Caco-2 (cell line): ENCODE measurements at regions not wholly inside any gene's neighbourhood (a gene's known extent, or its start where the extent isn't known, plus 50 kb on each side); places are given as distances from the start of the nearest gene placed in this dataset.

Source experiments
- BruUV-seq: library from RNA; stranded (reverse); fragments of 400-500 nt; replicated peaks from 2 replicates; lab custom pipeline; 2021; lab: Mats Ljungman, UMichigan
- CTCF ChIA-PET: fragments of 300-600 bp; sonication (Branson Sonifier 250); formaldehyde crosslinking; loops from one replicate; lab custom pipeline; 2022; ENCODE audit warnings: antibody characterized with exemption; lab: Charles Lee
- POLR2A ChIA-PET: fragments of 300-600 bp; sonication (Branson Sonifier 250); formaldehyde crosslinking; loops from one replicate; lab custom pipeline; 2022; ENCODE audit warnings: antibody characterized with exemption; lab: Charles Lee
- DNase-seq, 2 experiments: peaks; one replicate each; pipeline versions ENCODE4 v3.0.0 to v3.0.0-alpha.2; 2020 to 2022
- H3K27me3 ChIP-seq: replicated peaks from 2 replicates; pipeline ENCODE4 v1.6.0; 2011; ENCODE audit warnings: low read length; ENCODE audit not compliant: control insufficient read depth, insufficient read depth
- H3K36me3 ChIP-seq: 2 replicates; pipeline ENCODE4 v1.5.1; 2011; ENCODE audit warnings: low read length; ENCODE audit not compliant: control insufficient read depth, insufficient read depth
- H3K4me1 ChIP-seq: fragments of 250-450 bp; sonication (Bioruptor Pico); 2 replicates; pipeline ENCODE4 v1.5.1; 2020; ENCODE audit warnings: mild to moderate bottlenecking
- H3K4me3 ChIP-seq: 2 replicates; pipeline ENCODE4 v1.5.1; 2011; ENCODE audit warnings: low read depth, mild to moderate bottlenecking, control low read depth, low read length
- H3K9me3 ChIP-seq: fragments of 250-450 bp; sonication (Bioruptor Pico); 2 replicates; pipeline ENCODE4 v1.5.1; 2020; ENCODE audit warnings: mild to moderate bottlenecking, moderate library complexity
- H3K27ac Mint-ChIP-seq: one replicate; pipeline ENCODE4 v1.8.0; 2022; ENCODE audit warnings: mixed read lengths; ENCODE audit not compliant: unreplicated experiment
- H3K27me3 Mint-ChIP-seq: one replicate; pipeline ENCODE4 v1.8.0; 2022; ENCODE audit warnings: mixed read lengths; ENCODE audit not compliant: insufficient read depth, unreplicated experiment
- H3K36me3 Mint-ChIP-seq: one replicate; pipeline ENCODE4 v1.8.0; 2022; ENCODE audit warnings: mild to moderate bottlenecking, mixed read lengths; ENCODE audit not compliant: insufficient read depth, unreplicated experiment
- H3K4me1 Mint-ChIP-seq: one replicate; pipeline ENCODE4 v1.8.0; 2022; ENCODE audit warnings: low read depth, mixed read lengths; ENCODE audit not compliant: unreplicated experiment
- H3K4me3 Mint-ChIP-seq: one replicate; pipeline ENCODE4 v1.8.0; 2022; ENCODE audit warnings: mild to moderate bottlenecking, moderate library complexity, mixed read lengths; ENCODE audit not compliant: unreplicated experiment
- H3K9me3 Mint-ChIP-seq: one replicate; pipeline ENCODE4 v1.8.0; 2022; ENCODE audit warnings: mixed read lengths; ENCODE audit not compliant: unreplicated experiment
- intact Hi-C: fragments of 100-400 bp; cut with micrococcal nuclease; formaldehyde crosslinking; loops from one replicate; pipeline ENCODE4 v1.10.0; 2022; ENCODE audit not compliant: unreplicated experiment
- TF ChIP-seq, protein P1 (sequence below), 2 experiments: fragments of 200-600 bp in 1 of 2; IDR thresholded peaks; 1 replicate in 1 of 2; 2 replicates in 1 of 2; pipeline versions ENCODE4 v1.5.1 to v1.8.0; 2011 to 2022; ENCODE audit warnings: antibody characterized with exemption in 1 of 2, control low read depth in 1 of 2, inconsistent platforms in 1 of 2, low read depth in 1 of 2, low read length in 1 of 2, mild to moderate bottlenecking in 1 of 2, moderate library complexity in 1 of 2; ENCODE audit not compliant: insufficient read depth in 1 of 2, severe bottlenecking in 1 of 2, unreplicated experiment in 1 of 2

DNA sequence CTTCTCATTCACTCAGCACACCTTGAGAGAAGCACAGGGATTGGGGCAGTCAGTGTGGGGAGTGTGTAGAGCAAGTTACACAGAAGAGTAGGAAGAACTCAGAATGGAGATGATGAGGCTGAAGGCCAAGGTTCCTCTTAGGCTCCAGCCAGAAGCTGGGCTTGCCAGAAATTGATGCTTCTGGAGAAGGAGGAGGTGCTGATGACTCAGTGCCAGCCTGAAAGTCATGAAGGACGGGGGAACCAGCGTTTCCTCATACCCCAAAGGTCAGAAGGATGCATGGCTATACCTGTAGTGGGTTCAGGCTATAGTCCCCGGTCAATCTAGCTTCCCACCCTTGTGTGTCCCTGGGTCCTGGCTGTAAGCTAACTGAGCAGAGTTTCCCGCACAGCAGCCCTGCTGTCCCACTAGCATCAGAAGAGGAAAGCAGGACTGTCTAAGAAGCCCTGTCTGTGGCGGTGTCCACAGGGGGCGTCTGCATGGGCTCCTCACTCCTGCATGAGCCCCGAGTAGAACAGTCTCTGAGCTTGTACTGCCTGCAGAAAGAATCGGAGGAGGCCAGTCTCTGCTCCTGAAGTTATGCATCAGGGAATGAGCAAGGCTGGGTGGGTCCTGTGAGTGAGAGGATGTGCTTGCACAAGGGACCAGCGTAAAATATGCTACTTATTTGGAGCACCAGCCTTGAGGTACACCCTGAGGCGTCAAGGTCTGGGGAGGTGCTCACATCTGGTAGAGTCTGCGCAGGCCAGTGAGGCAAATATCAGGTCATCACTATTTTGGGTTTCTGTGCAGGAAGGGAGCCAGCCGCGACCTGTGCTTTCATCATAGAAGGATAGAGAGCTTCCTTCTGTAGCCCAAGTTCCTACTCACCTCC is 148.5 kb downstream of the MRPL14 start:
- H3K4me3 ChIP-seq = no peak overlapping the region
- ChIA-PET CTCF (interaction anchor here (0.7 kb wide), 1 partner anchor 100 kb away, joined by 3 read pairs; no protein-coding TSS in a partner anchor), POLR2A (no interaction called here)
- peaks cover 25% of the 10 kb centered on the region for H3K4me1 ChIP-seq
- no peaks in the 10 kb centered on the region for H3K9me3 Mint-ChIP-seq
- no peaks in the 10 kb centered on the region for H3K9me3 ChIP-seq
- H3K4me3 Mint-ChIP-seq = no peak overlapping the region
- H3K27me3 Mint-ChIP-seq = no peaks in the 10 kb centered on the region
- peaks cover 12% of the 10 kb centered on the region for H3K4me1 Mint-ChIP-seq
- TF ChIP-seq, protein P1, sequence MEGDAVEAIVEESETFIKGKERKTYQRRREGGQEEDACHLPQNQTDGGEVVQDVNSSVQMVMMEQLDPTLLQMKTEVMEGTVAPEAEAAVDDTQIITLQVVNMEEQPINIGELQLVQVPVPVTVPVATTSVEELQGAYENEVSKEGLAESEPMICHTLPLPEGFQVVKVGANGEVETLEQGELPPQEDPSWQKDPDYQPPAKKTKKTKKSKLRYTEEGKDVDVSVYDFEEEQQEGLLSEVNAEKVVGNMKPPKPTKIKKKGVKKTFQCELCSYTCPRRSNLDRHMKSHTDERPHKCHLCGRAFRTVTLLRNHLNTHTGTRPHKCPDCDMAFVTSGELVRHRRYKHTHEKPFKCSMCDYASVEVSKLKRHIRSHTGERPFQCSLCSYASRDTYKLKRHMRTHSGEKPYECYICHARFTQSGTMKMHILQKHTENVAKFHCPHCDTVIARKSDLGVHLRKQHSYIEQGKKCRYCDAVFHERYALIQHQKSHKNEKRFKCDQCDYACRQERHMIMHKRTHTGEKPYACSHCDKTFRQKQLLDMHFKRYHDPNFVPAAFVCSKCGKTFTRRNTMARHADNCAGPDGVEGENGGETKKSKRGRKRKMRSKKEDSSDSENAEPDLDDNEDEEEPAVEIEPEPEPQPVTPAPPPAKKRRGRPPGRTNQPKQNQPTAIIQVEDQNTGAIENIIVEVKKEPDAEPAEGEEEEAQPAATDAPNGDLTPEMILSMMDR (IDR thresholded peaks at IDR 0.05; ENCODE audit: insufficient read depth in 1 of 2, low read depth in 1 of 2, low read length in 1 of 2, severe bottlenecking in 1 of 2, unreplicated experiment in 1 of 2) = no peak
- intact Hi-C loops = no loop called here
- BruUV-seq = no TSS peak
- no peak for DNase-seq
- no peak overlapping the region for H3K27ac Mint-ChIP-seq
- no peaks in the 10 kb centered on the region for H3K36me3 ChIP-seq
- H3K36me3 Mint-ChIP-seq = no peaks in the 10 kb centered on the region
- H3K27me3 ChIP-seq = no peaks in the 10 kb centered on the region

DNA sequence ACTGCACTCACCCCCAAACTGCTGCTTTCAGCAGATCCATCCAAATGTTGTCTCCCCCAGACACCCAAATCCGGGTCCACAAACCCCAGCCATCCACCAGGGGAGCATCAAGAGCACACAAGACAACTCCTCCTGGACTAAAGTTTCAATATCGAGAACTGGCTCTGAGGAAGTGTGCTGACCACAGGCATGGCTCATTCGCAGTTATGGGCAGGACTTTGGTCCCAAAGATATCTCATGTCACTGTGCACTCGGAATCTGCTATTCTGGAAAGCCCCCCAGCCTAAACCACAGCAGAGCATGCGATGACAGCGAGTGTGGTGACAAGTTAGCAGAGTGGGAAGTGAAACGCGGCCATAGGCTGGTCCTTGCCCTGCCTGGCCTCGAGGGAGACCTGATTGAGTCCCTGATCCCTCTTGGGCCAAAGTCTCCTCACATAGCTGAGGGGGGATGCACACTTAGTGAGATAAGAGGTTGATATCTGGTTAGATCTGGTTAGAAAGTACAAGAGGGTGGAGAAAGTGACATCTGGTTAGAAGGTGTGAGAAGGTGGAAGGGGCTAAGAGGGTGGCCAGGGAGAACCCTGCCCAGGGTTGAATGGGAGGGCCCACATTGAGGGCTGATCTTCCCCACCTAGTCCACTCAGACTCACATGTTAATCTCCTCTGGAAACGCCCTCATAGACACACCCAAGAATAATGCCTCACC is 149.7 kb downstream of the MRPL14 start:
- Mint-ChIP-seq H3K9me3 (no peaks in the 10 kb centered on the region), H3K4me3 (no peak overlapping the region), H3K27me3 (no peaks in the 10 kb centered on the region), H3K36me3 (no peaks in the 10 kb centered on the region), H3K27ac (no peak overlapping the region), H3K4me1 (peaks cover 7% of the 10 kb centered on the region)
- TF ChIP-seq, protein P1 (IDR thresholded peaks at IDR 0.05; ENCODE audit: insufficient read depth in 1 of 2, low read depth in 1 of 2, low read length in 1 of 2, severe bottlenecking in 1 of 2, unreplicated experiment in 1 of 2) = no peak
- ChIA-PET CTCF (no interaction called here), POLR2A (no interaction called here)
- Histone ChIP-seq H3K4me1 (peaks cover 18% of the 10 kb centered on the region), H3K9me3 (no peaks in the 10 kb centered on the region), H3K36me3 (no peaks in the 10 kb centered on the region), H3K27me3 (no peaks in the 10 kb centered on the region), H3K4me3 (no peak overlapping the region)
- BruUV-seq = no TSS peak
- DNase-seq = no peak
- intact Hi-C loops = no loop called here

DNA sequence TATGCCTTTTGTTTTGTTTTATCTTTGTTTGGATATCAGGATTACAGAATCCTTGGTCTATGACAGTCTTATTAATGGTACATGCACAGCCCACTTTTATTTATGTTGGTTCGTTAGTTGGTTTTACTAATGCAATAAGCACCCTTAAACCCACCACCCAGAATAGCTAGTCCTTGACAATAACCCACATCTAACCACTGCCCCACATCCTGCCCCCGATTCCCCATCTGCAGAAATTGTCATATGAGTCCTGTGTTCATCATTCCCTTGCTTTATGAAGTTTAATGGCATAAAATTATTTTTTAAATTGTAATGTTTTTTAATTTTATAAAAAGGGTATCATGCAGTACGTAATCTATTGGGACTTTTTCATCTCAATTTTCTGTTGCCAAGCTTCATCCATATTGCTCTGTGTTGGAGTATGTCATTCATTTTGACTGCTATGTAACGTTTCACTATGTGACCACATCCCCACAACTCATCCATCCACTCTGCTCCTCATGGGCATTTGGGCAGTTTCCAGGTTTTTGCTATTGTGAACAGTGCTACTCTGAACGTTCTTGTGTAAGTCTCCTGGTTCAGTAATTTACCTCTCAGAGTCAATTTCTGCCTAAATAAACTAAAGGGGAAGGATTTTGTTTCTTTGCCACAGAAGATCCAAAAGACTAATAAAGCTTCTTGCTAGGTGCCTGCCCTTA is 150.4 kb downstream of the MRPL14 start:
- Mint-ChIP-seq H3K4me3 (no peak overlapping the region), H3K27ac (no peak overlapping the region), H3K4me1 (peaks cover 7% of the 10 kb centered on the region), H3K9me3 (no peaks in the 10 kb centered on the region), H3K36me3 (peaks cover 4% of the 10 kb centered on the region), H3K27me3 (no peaks in the 10 kb centered on the region)
- Histone ChIP-seq H3K36me3 (no peaks in the 10 kb centered on the region), H3K4me3 (no peak overlapping the region), H3K4me1 (peaks cover 18% of the 10 kb centered on the region), H3K27me3 (no peaks in the 10 kb centered on the region), H3K9me3 (no peaks in the 10 kb centered on the region)
- POLR2A ChIA-PET = no interaction called here
- TF ChIP-seq, protein P1 (IDR thresholded peaks at IDR 0.05; ENCODE audit: insufficient read depth in 1 of 2, low read depth in 1 of 2, low read length in 1 of 2, severe bottlenecking in 1 of 2, unreplicated experiment in 1 of 2) = no peak
- DNase-seq = no peak
- intact Hi-C loops = no loop called here
- CTCF ChIA-PET = no interaction called here
- no TSS peak for BruUV-seq
